H1 (cell line): ENCODE measurements at regions not wholly inside any gene's neighbourhood (a gene's known extent, or its start where the extent isn't known, plus 50 kb on each side); places are given as distances from the start of the nearest gene placed in this dataset.

ENCODE experiments used
- CTCF ChIA-PET: fragments of 300-600 bp; sonication (Branson Sonifier 250); formaldehyde crosslinking; loops from one replicate; lab custom pipeline; 2021; ENCODE audit not compliant: partially characterized antibody; lab: Charles Lee
- POLR2A ChIA-PET: fragments of 300-600 bp; sonication (Branson Sonifier 250); formaldehyde crosslinking; loops from one replicate; lab custom pipeline; 2021; ENCODE audit warnings: inconsistent platforms; ENCODE audit not compliant: partially characterized antibody; lab: Charles Lee
- DNase-seq, 2 experiments: peaks; one replicate each; pipeline versions ENCODE4 v3.0.0 to v3.0.0-alpha.2; 2010 to 2022; ENCODE audit warnings: low spot score in 2 of 2, low read depth in 1 of 2, mixed read lengths in 1 of 2
- FAIRE-seq: peaks from 2 replicates; lab custom pipeline; 2011; peaks lifted over from hg19 to GRCh38; lab: Jason Lieb, UNC
- H2AFZ ChIP-seq: 2 replicates; pipeline ENCODE4 v1.8.1; 2012; ENCODE audit warnings: low read length, inconsistent platforms
- H2AK5ac ChIP-seq: 2 replicates; pipeline ENCODE4 v1.6.1; 2013; ENCODE audit warnings: low read depth, low read length
- H2BK120ac ChIP-seq: replicated peaks from 2 replicates; pipeline ENCODE3; 2013; ENCODE audit warnings: low read depth, low read length, inconsistent platforms
- H2BK12ac ChIP-seq: 2 replicates; pipeline ENCODE4 v1.6.1; 2013; ENCODE audit warnings: low read depth, low read length
- H2BK15ac ChIP-seq: 2 replicates; pipeline ENCODE4 v1.6.1; 2013; ENCODE audit warnings: low read length
- H2BK20ac ChIP-seq: 2 replicates; pipeline ENCODE4 v1.6.1; 2013; ENCODE audit warnings: low read length
- H2BK5ac ChIP-seq: 2 replicates; pipeline ENCODE4 v1.6.1; 2013; ENCODE audit warnings: low read depth, low read length
- H3K14ac ChIP-seq: 2 replicates; pipeline ENCODE4 v1.6.1; 2013; ENCODE audit warnings: inconsistent platforms; ENCODE audit not compliant: insufficient read length
- H3K18ac ChIP-seq: 2 replicates; pipeline ENCODE4 v1.6.1; 2013; ENCODE audit warnings: low read length; ENCODE audit errors: extremely low read depth
- H3K23ac ChIP-seq: 2 replicates; pipeline ENCODE4 v1.6.1; 2013; ENCODE audit warnings: inconsistent platforms; ENCODE audit not compliant: insufficient read length
- H3K23me2 ChIP-seq: 2 replicates; pipeline ENCODE4 v1.6.1; 2013; ENCODE audit warnings: low read depth, low read length
- H3K27ac ChIP-seq: 2 replicates; pipeline ENCODE4 v1.6.1; 2011; ENCODE audit warnings: low read depth, low read length, inconsistent platforms
- H3K27me3 ChIP-seq, 4 experiments: replicated peaks in 1 of 4; 1 replicate in 1 of 4; 2 replicates in 3 of 4; pipeline versions ENCODE4 v1.6.1 to v1.8.1; 2011 to 2013; ENCODE audit warnings: low read length in 3 of 4, mild to moderate bottlenecking in 3 of 4, inconsistent platforms in 2 of 4, mixed read lengths in 2 of 4, moderate library complexity in 1 of 4; ENCODE audit not compliant: control insufficient read depth in 3 of 4, insufficient read depth in 3 of 4; ENCODE audit errors: extremely low read depth in 1 of 4
- H3K36me3 ChIP-seq, 4 experiments: 2 replicates each; pipeline versions ENCODE4 v1.6.1 to v1.8.1; 2011 to 2013; ENCODE audit warnings: mild to moderate bottlenecking in 4 of 4, low read length in 3 of 4, moderate library complexity in 2 of 4, control low read depth in 1 of 4, inconsistent platforms in 1 of 4; ENCODE audit not compliant: insufficient read depth in 4 of 4, control insufficient read depth in 2 of 4
- H3K4ac ChIP-seq: replicated peaks from 2 replicates; pipeline ENCODE3; 2013; ENCODE audit warnings: low read length, low read depth, mixed read lengths, inconsistent platforms; ENCODE audit not compliant: insufficient read length
- H3K4me1 ChIP-seq, 4 experiments: replicated peaks in 1 of 4; 1 replicate in 1 of 4; 2 replicates in 3 of 4; pipeline versions ENCODE4 v1.6.1 to v1.8.1; 2011 to 2013; ENCODE audit warnings: low read length in 3 of 4, inconsistent platforms in 2 of 4, mixed read lengths in 1 of 4; ENCODE audit not compliant: insufficient read depth in 4 of 4, control insufficient read depth in 3 of 4
- H3K4me2 ChIP-seq, 2 experiments: 2 replicates each; pipeline versions ENCODE4 v1.6.1 to v1.8.1; 2011 to 2013; ENCODE audit warnings: low read depth in 2 of 2, low read length in 2 of 2, control low read depth in 1 of 2, inconsistent platforms in 1 of 2, mild to moderate bottlenecking in 1 of 2; ENCODE audit not compliant: insufficient read depth in 1 of 2
- H3K4me3 ChIP-seq, 4 experiments: fragments of 200-600, 300-600 bp in 1 of 4; sonication (generic), shearing (Covaris generic), sonication (Bioruptor Twin) in 1 of 4; 2 replicates each; pipeline versions ENCODE4 v1.5.1 to v1.8.1; 2011 to 2016; ENCODE audit warnings: low read length in 4 of 4, low read depth in 3 of 4, control low read depth in 2 of 4, inconsistent platforms in 2 of 4, mild to moderate bottlenecking in 2 of 4, mixed read lengths in 1 of 4, moderate library complexity in 1 of 4; ENCODE audit not compliant: insufficient read depth in 2 of 4; ENCODE audit errors: extremely low read depth in 1 of 4
- H3K56ac ChIP-seq: replicated peaks from 2 replicates; pipeline ENCODE3; 2013; ENCODE audit warnings: low read depth, mild to moderate bottlenecking, mixed read lengths, low read length, inconsistent platforms; ENCODE audit not compliant: insufficient read length
- H3K79me1 ChIP-seq: 2 replicates; pipeline ENCODE4 v1.6.1; 2013; ENCODE audit warnings: low read depth, low read length, control low read depth
- H3K79me2 ChIP-seq, 2 experiments: 2 replicates each; pipeline versions ENCODE4 v1.6.1 to v1.8.1; 2012 to 2013; ENCODE audit warnings: low read length in 2 of 2, mild to moderate bottlenecking in 2 of 2, inconsistent platforms in 1 of 2; ENCODE audit not compliant: insufficient read depth in 2 of 2, control insufficient read depth in 1 of 2
- H3K9ac ChIP-seq, 4 experiments: replicated peaks in 1 of 4; 1 replicate in 1 of 4; 2 replicates in 3 of 4; pipeline versions ENCODE4 v1.6.1 to v1.8.1; 2011 to 2013; ENCODE audit warnings: low read depth in 3 of 4, low read length in 3 of 4, control low read depth in 2 of 4, mild to moderate bottlenecking in 2 of 4, moderate library complexity in 2 of 4, inconsistent platforms in 1 of 4; ENCODE audit errors: extremely low read depth in 1 of 4
- H3K9me3 ChIP-seq, 2 experiments: 2 replicates each; pipeline versions ENCODE4 v1.6.1 to v1.8.1; 2012 to 2013; ENCODE audit warnings: mild to moderate bottlenecking in 2 of 2, moderate library complexity in 2 of 2, control low read depth in 1 of 2, inconsistent platforms in 1 of 2, low read depth in 1 of 2, low read length in 1 of 2, mixed read lengths in 1 of 2; ENCODE audit not compliant: insufficient read depth in 2 of 2
- H4K20me1 ChIP-seq, 2 experiments: replicated peaks in 1 of 2; 2 replicates each; pipeline versions ENCODE3 to v1.8.1; 2011 to 2013; ENCODE audit warnings: inconsistent platforms in 2 of 2, low read length in 2 of 2, mild to moderate bottlenecking in 1 of 2; ENCODE audit not compliant: insufficient read depth in 2 of 2, control insufficient read depth in 1 of 2
- H4K5ac ChIP-seq: 2 replicates; pipeline ENCODE4 v1.6.1; 2013; ENCODE audit warnings: low read length, low read depth, mixed read lengths, inconsistent platforms; ENCODE audit not compliant: insufficient read length
- H4K8ac ChIP-seq: 2 replicates; pipeline ENCODE4 v1.8.0; 2013; ENCODE audit warnings: mild to moderate bottlenecking, moderate library complexity, low read length, inconsistent platforms; ENCODE audit not compliant: insufficient read depth; ENCODE audit errors: extremely low read depth
- H4K91ac ChIP-seq: replicated peaks from 2 replicates; pipeline ENCODE3; 2013; ENCODE audit warnings: low read length, mixed read lengths, inconsistent platforms; ENCODE audit not compliant: insufficient read length
- BRCA1 ChIP-seq: IDR thresholded peaks from 2 replicates; pipeline ENCODE4 v1.6.1; 2012; ENCODE audit warnings: low read depth, low read length, improper control_type of control experiment
- CEBPB ChIP-seq: IDR thresholded peaks from 2 replicates; pipeline ENCODE4 v1.6.1; 2012; ENCODE audit warnings: low read depth, low read length
- CHD1 ChIP-seq: IDR thresholded peaks from 2 replicates; pipeline ENCODE4 v1.6.1; 2012; ENCODE audit warnings: low read depth, low read length, improper control_type of control experiment
- CTBP2 ChIP-seq: IDR thresholded peaks from 2 replicates; pipeline ENCODE4 v1.7.0; 2011; ENCODE audit warnings: borderline replicate concordance, mild to moderate bottlenecking, moderate library complexity, mixed read lengths, low read length; ENCODE audit not compliant: insufficient read depth, insufficient read length
- HDAC6 ChIP-seq: IDR thresholded peaks from one replicate; pipeline ENCODE4 v1.7.1; 2012; ENCODE audit warnings: low read depth, mild to moderate bottlenecking, inconsistent platforms, low read length, moderate library complexity
- MAX ChIP-seq: IDR thresholded peaks from 2 replicates; pipeline ENCODE4 v1.6.1; 2012; ENCODE audit warnings: inconsistent platforms
- NRF1 ChIP-seq: IDR thresholded peaks from 2 replicates; pipeline ENCODE4 v1.6.1; 2011; ENCODE audit warnings: mild to moderate bottlenecking, low read depth, low read length, improper control_type of control experiment
- PHF8 ChIP-seq: fragments of 200-600 bp; sonication (generic); conservative IDR thresholded peaks from 2 replicates; pipeline ENCODE4 v1.7.1; 2012; ENCODE audit warnings: low read depth, mild to moderate bottlenecking, inconsistent platforms, low read length, moderate library complexity
- RFX5 ChIP-seq: IDR thresholded peaks from 2 replicates; pipeline ENCODE4 v1.6.1; 2011; ENCODE audit warnings: low read depth, low read length, improper control_type of control experiment, borderline replicate concordance
- RXRA ChIP-seq: IDR thresholded peaks from 2 replicates; pipeline ENCODE4 v1.6.1; 2011; ENCODE audit warnings: low read depth, mild to moderate bottlenecking, low read length, moderate library complexity; ENCODE audit not compliant: insufficient read depth
- SP1 ChIP-seq: IDR thresholded peaks from 2 replicates; pipeline ENCODE4 v1.6.1; 2011; ENCODE audit warnings: low read depth, low read length
- SP2 ChIP-seq: IDR thresholded peaks from 2 replicates; pipeline ENCODE4 v1.6.1; 2012; ENCODE audit warnings: mild to moderate bottlenecking, low read length, inconsistent platforms
- USF2 ChIP-seq: IDR thresholded peaks from 2 replicates; pipeline ENCODE4 v1.6.1; 2011; ENCODE audit warnings: low read length, improper control_type of control experiment
- WGBS, 2 experiments: shearing (Covaris generic) in 1 of 2; methylation state at CpG; one replicate each; pipeline versions ENCODE4 v1.1.6 to v1.1.7; 2013 to 2015; ENCODE audit warnings: low lambda C conversion rate in 2 of 2, mixed read lengths in 2 of 2, inconsistent platforms in 1 of 2, low coverage in 1 of 2, missing lambda C conversion rate in 1 of 2; ENCODE audit not compliant: insufficient replicate concordance in 2 of 2, insufficient coverage in 1 of 2, insufficient read length in 1 of 2; ENCODE audit errors: extremely low coverage in 1 of 2, missing lambda C conversion rate in 1 of 2; 5-methylcytosine and 5-hydroxymethylcytosine counted together

GRCh38 chr12:92362785-92363184, 217.1 kb upstream of the BTG1 start:
- H3K56ac ChIP-seq, result no peak overlapping the region
- H3K79me2 ChIP-seq, result no peaks in the 10 kb centered on the region
- no peak overlapping the region for H2BK5ac ChIP-seq
- H2AK5ac ChIP-seq, result no peak overlapping the region
- ChIA-PET POLR2A (no interaction called here), CTCF (interaction anchor here (1.0 kb wide), 1 partner anchor 217 kb away, joined by 3 read pairs; the partner anchor contains the start of gene BTG1)
- no peak overlapping the region for H3K27ac ChIP-seq
- H2AFZ ChIP-seq, result peak overlapping the region; percentile 18; the same call in 1 of the 2 replicates
- H3K14ac ChIP-seq, result no peak overlapping the region
- WGBS, 2 experiments, result 90% methylated on average over 3 of the region's 3 CpGs; no CpG with 5 or more reads in 1 of the 2 experiments
- FAIRE-seq (no peak), DNase-seq (no peak)
- H4K5ac ChIP-seq, result no peak overlapping the region
- H2BK15ac ChIP-seq, result no peak overlapping the region
- H3K79me1 ChIP-seq, result no peaks in the 10 kb centered on the region
- H3K9ac ChIP-seq, result no peak overlapping the region
- peaks cover 2% of the 10 kb centered on the region; the same call in 1 of the 2 replicates for H3K23me2 ChIP-seq
- H4K91ac ChIP-seq, result no peak overlapping the region
- no peak overlapping the region for H4K8ac ChIP-seq
- no peak overlapping the region for H3K18ac ChIP-seq
- TF ChIP-seq SP1 (no peak), RXRA (no peak), CTBP2 (no peak), CEBPB (no peak), BRCA1 (no peak), HDAC6 (no peak), RFX5 (no peak), SP2 (no peak), MAX (no peak), NRF1 (no peak), CHD1 (no peak), PHF8 (no peak), USF2 (no peak)
- H2BK120ac ChIP-seq, result no peak overlapping the region
- no peaks in the 10 kb centered on the region for H3K36me3 ChIP-seq
- no peaks in the 10 kb centered on the region for H4K20me1 ChIP-seq
- peaks cover 0 to 6% (median 0%) of the 10 kb centered on the region in 4 experiments; a peak in 2 of 7 replicates for H3K4me1 ChIP-seq
- no peaks in the 10 kb centered on the region for H3K27me3 ChIP-seq
- H3K4me3 ChIP-seq, result no peak overlapping the region
- H3K9me3 ChIP-seq, result no peaks in the 10 kb centered on the region
- H2BK20ac ChIP-seq, result no peak overlapping the region
- H2BK12ac ChIP-seq, result no peak overlapping the region
- H3K4ac ChIP-seq, result no peak overlapping the region
- H3K4me2 ChIP-seq, result no peak overlapping the region
- no peak overlapping the region for H3K23ac ChIP-seq
